Stimulated activated naive CD8-positive, alpha-beta T cell treated with anti-CD3 and anti-CD28 coated beads, Interleukin-15, amount 100 ng/mL, for 72 hours (primary cell): ENCODE measurements at regions not wholly inside any gene's neighbourhood (a gene's known extent, or its start where the extent isn't known, plus 50 kb on each side); places are given as distances from the start of the nearest gene placed in this dataset.

Experiments used
- ATAC-seq: fragments of 150-1000 bp; cut with Tn5 transposase; 2 replicates; pipeline ENCODE4 v1.10.0; 2021; ENCODE audit warnings: mild to moderate bottlenecking, moderate library complexity
- DNase-seq, 2 donors: peaks; one replicate each; pipeline ENCODE4 v3.0.0; 2021 to 2022
- H3K27ac Mint-ChIP-seq, 2 donors: one replicate each; pipeline ENCODE4 v1.8.0; 2022; ENCODE audit warnings: mild to moderate bottlenecking in 2 of 2, mixed read lengths in 2 of 2, moderate library complexity in 2 of 2
- H3K27me3 Mint-ChIP-seq: one replicate; pipeline ENCODE4 v1.8.0; 2022; ENCODE audit warnings: mixed read lengths
- H3K4me1 Mint-ChIP-seq: one replicate; pipeline ENCODE4 v1.8.0; 2022; ENCODE audit warnings: mild to moderate bottlenecking, mixed read lengths
- H3K4me3 Mint-ChIP-seq, 2 donors: one replicate each; pipeline ENCODE4 v1.8.0; 2022; ENCODE audit warnings: mild to moderate bottlenecking in 2 of 2, mixed read lengths in 2 of 2, moderate library complexity in 1 of 2
- H3K9me3 Mint-ChIP-seq, 2 donors: one replicate each; pipeline ENCODE4 v1.8.0; 2022; ENCODE audit warnings: mixed read lengths in 2 of 2

- Mint-ChIP-seq H3K4me1 (no peaks in the 10 kb centered on the region), H3K9me3 (peaks cover 9 to 15% of the 10 kb centered on the region in 2 donors), H3K27ac (no peak overlapping the region), H3K27me3 (no peaks in the 10 kb centered on the region), H3K4me3 (no peak overlapping the region)
- no peak for ATAC-seq
- DNase-seq = no peak
These were observed 79.8 kb upstream of the EYS start for GRCh38 chr6:65786815-65787214.

GRCh38 chr6:65780691-65781090 is 73.7 kb upstream of the EYS start:
- no peaks in the 10 kb centered on the region for H3K4me1 Mint-ChIP-seq
- H3K27ac Mint-ChIP-seq = no peak overlapping the region
- no peak overlapping the region for H3K4me3 Mint-ChIP-seq
- peaks cover 3 to 12% of the 10 kb centered on the region in 2 donors for H3K9me3 Mint-ChIP-seq
- no peaks in the 10 kb centered on the region for H3K27me3 Mint-ChIP-seq
- DNase-seq (no peak), ATAC-seq (no peak)

- H3K4me3 Mint-ChIP-seq = no peak overlapping the region
- no peak overlapping the region for H3K27ac Mint-ChIP-seq
- DNase-seq (no peak), ATAC-seq (no peak)
- H3K27me3 Mint-ChIP-seq = no peaks in the 10 kb centered on the region
- H3K4me1 Mint-ChIP-seq = no peaks in the 10 kb centered on the region
- H3K9me3 Mint-ChIP-seq = peaks cover 18 to 29% of the 10 kb centered on the region in 2 donors
These were observed 69.3 kb upstream of the EYS start for GRCh38 chr6:65776332-65776731.

GRCh38 chr6:65771946-65772345 is 64.9 kb upstream of the EYS start:
- no peaks in the 10 kb centered on the region for H3K4me1 Mint-ChIP-seq

GRCh38 chr6:65761890-65762289 is 54.9 kb upstream of the EYS start:
- Mint-ChIP-seq H3K4me1 (no peaks in the 10 kb centered on the region), H3K27ac (no peak overlapping the region), H3K4me3 (no peak overlapping the region), H3K9me3 (peaks cover 0 to 4% of the 10 kb centered on the region in 2 donors), H3K27me3 (no peaks in the 10 kb centered on the region)
- no peak for ATAC-seq
- DNase-seq = no peak

More at GRCh38 chr6:65771946-65772345, 64.9 kb upstream of the EYS start:
- peaks cover 11 to 31% of the 10 kb centered on the region in 2 donors for H3K9me3 Mint-ChIP-seq
- DNase-seq (no peak), ATAC-seq (no peak)
- H3K27me3 Mint-ChIP-seq = no peaks in the 10 kb centered on the region
- H3K27ac Mint-ChIP-seq = no peak overlapping the region
- no peak overlapping the region for H3K4me3 Mint-ChIP-seq

- Mint-ChIP-seq H3K4me3 (no peak overlapping the region), H3K27me3 (no peaks in the 10 kb centered on the region), H3K4me1 (no peaks in the 10 kb centered on the region), H3K27ac (no peak overlapping the region), H3K9me3 (peaks cover 4 to 10% of the 10 kb centered on the region in 2 donors)
- DNase-seq (no peak), ATAC-seq (no peak)
These were observed 53.3 kb upstream of the EYS start for GRCh38 chr6:65760285-65760684.
